Liver (tissue), 3 donors: ENCODE measurements at regions not wholly inside any gene's neighbourhood (a gene's known extent, or its start where the extent isn't known, plus 50 kb on each side); places are given as distances from the start of the nearest gene placed in this dataset.

Source experiments
- EGR1 ChIP-seq, 2 donors: IDR thresholded peaks; 2 replicates each; pipeline ENCODE4 v1.6.1; 2016 to 2018; ENCODE audit warnings: antibody characterized with exemption in 2 of 2, low read depth in 2 of 2
- JUND ChIP-seq, 2 donors: IDR thresholded peaks; 2 replicates each; pipeline ENCODE4 v1.6.1; 2016; ENCODE audit warnings: antibody characterized with exemption in 2 of 2
- RAD21 ChIP-seq, 2 donors: IDR thresholded peaks; 2 replicates each; pipeline ENCODE4 v1.6.1; 2016; ENCODE audit warnings: antibody characterized with exemption in 2 of 2, mild to moderate bottlenecking in 2 of 2
- REST ChIP-seq: IDR thresholded peaks from 2 replicates; pipeline ENCODE4 v1.6.1; 2016; ENCODE audit warnings: antibody characterized with exemption, mild to moderate bottlenecking
- SP1 ChIP-seq: IDR thresholded peaks from 2 replicates; pipeline ENCODE4 v1.6.1; 2018; ENCODE audit warnings: antibody characterized with exemption, mild to moderate bottlenecking
- TAF1 ChIP-seq: conservative IDR thresholded peaks from 2 replicates; pipeline ENCODE4 v1.6.1; 2016; ENCODE audit warnings: antibody characterized with exemption, mild to moderate bottlenecking
- YY1 ChIP-seq: IDR thresholded peaks from 2 replicates; pipeline ENCODE4 v1.6.1; 2016; ENCODE audit warnings: antibody characterized with exemption, mild to moderate bottlenecking
- TF ChIP-seq, protein P1 (sequence below): fragments of 150-350 bp; IDR thresholded peaks from 2 replicates; pipeline ENCODE4 v1.5.1; 2017; ENCODE audit warnings: improper control_type of control experiment, low read depth, low read length; ENCODE audit not compliant: missing input control
- TF ChIP-seq, protein P2 (sequence below): IDR thresholded peaks from 2 replicates; pipeline ENCODE4 v1.6.1; 2016; ENCODE audit warnings: antibody characterized with exemption
- donor health status: healthy.
- donor health status: healthy.

DNA sequence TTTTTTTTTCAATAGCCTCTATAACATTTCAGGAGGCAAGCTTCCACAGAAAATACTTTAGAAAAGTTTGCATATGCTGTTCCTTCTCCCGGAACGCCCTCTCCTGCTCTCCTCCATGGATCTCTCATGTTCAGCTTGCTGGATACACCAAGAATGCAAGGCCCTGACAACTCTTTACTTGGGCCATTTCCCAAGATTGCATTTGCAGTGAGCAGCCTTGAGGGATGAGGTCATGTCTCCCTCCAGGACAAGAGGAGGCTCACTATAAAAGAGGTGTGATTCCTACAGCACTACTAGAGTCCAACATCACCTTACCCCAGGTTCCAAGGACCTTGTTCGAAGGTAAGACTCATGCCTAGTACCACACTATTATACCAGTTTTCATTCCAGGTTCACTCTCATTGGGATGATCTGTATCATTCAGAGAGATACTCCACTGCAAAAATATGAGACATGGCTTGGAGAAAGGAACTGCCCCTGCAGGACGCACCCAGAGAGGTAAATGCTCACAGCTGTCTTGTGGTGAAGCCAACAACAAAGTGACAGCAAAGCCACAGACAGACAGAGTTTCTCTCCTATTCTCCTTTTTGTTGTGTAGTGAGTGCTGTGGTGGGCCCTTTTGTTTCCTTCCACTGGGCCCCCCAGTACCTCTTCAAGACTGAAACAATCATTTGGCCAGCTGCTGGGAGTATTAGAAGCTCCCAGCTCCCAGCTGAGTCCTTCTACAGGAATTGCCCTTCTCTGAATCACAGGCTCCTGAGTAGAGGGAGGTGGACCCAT, 151.7 kb upstream of the ZNF366 start:
- TF ChIP-seq YY1 (no peak), JUND (IDR thresholded peaks at IDR 0.05) (no peak), RAD21 (IDR thresholded peaks at IDR 0.05) (no peak), REST (no peak), TAF1 (no peak), SP1 (no peak), EGR1 (IDR thresholded peaks at IDR 0.05; ENCODE audit: low read depth in 2 of 2) (no peak)
- TF ChIP-seq, protein P1, sequence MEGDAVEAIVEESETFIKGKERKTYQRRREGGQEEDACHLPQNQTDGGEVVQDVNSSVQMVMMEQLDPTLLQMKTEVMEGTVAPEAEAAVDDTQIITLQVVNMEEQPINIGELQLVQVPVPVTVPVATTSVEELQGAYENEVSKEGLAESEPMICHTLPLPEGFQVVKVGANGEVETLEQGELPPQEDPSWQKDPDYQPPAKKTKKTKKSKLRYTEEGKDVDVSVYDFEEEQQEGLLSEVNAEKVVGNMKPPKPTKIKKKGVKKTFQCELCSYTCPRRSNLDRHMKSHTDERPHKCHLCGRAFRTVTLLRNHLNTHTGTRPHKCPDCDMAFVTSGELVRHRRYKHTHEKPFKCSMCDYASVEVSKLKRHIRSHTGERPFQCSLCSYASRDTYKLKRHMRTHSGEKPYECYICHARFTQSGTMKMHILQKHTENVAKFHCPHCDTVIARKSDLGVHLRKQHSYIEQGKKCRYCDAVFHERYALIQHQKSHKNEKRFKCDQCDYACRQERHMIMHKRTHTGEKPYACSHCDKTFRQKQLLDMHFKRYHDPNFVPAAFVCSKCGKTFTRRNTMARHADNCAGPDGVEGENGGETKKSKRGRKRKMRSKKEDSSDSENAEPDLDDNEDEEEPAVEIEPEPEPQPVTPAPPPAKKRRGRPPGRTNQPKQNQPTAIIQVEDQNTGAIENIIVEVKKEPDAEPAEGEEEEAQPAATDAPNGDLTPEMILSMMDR: no peak
- TF ChIP-seq, protein P2, sequence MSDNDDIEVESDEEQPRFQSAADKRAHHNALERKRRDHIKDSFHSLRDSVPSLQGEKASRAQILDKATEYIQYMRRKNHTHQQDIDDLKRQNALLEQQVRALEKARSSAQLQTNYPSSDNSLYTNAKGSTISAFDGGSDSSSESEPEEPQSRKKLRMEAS: no peak
